ENCODE measurements at regions not wholly inside any gene's neighbourhood (a gene's known extent, or its start where the extent isn't known, plus 50 kb on each side); places are given as distances from the start of the nearest gene placed in this dataset.
"Not testable (repeated sequence)": the region's sequence is repeated elsewhere in the genome, so short reads cannot be mapped to it uniquely, and the experiment has no call there.

DNA sequence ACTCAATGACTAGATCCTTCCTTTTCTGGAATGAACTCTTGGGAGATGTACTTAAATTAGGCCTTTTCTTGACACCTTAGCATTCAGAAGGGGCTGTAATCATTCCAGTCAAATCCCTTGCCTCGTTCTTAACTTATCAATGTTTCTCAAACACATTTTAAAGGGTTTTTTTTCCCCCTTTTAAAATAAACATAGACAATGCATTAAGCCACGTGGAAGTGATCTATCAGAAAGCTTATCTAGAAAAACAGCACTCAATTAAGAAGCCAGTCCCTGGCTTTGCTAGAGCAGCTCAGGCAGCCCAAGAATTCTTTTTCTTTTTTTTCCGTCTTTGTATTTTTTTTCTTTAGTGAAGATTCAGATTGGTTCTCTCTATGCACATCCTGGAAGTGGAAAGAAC is 118.2 kb downstream of the PCDH7 start:
- DNase-seq = no peak

DNA sequence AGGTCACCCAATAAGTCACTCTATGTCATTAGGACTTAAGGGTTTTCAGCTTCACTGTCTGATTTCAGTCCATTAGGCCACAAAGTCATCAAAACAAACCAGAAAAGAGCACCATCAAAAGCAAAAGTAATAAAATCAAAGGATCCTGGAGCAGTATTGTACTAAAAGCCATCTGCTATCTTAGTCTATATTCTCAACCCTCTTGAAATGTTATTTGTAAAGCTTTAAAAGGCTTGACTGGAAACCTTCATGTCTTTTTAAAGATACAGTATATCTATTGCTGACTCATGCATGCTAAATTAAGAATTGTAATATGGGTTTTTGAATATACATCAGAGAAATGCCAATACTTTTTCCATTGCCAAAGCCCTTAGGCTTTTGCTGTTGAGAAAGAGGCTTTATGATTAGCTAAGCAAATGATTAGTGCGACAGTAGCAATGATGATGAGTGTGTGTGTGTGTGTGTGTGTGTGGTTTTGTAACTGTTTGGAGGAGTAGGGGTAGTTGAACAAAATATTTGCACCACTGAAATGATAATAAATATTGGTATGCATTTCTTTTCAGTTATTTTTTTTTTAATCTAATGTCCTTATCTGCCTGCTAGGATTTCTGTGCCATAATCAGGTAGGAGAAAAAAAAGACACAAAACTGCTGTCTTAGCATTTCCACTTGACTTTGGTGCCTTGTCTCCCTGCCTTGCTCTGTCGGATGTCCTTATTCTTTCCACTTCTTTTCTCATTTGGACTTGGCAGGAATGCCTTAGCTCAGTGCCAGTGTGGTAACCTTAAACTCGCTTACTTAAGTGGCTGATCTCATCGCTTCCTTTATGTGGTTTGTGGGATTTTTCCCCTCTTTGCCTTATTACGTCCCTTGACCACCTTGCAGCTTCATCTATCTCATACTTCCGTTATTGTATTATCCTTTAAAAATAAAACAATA is 119.7 kb downstream of the PCDH7 start:
- DNase-seq = no peak

DNA sequence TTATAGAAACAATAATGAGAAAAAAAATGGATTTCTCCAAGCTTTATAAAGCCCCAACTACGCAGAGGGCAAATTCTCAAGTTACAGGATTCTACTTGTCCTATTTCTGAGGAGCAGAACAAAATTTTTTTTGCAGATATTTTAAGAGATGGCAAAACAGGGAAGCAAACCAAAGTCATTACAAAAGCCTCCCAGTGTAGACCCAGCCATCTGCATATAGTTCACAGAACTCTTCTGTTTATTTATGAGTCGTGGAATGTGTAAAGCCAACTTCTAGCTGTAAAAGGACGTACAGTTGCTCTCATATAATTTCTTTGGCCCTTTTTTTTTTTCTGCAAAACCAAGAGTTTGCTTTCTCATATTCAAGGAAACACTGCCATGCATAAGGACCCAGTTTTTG is 120.4 kb downstream of the PCDH7 start:
- no peak for DNase-seq

DNA sequence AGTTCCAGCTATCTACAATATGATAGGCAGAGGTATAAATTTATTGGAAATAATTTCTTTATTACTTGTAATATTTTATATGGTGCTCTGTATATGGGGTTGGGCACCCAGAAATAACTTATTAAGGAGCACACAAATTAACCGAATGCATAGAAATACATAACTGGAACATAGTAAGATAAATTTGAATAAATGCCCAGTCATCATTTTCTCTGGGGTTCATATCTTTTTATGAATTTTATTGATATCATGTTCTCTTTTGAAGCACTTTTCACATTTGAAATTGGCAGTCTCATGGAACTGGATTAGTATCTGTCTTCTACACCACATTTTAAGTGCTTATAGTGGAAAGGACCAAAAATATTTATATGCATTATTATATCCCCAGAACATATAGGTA is 122.0 kb downstream of the PCDH7 start:
- no peak for DNase-seq

DNA sequence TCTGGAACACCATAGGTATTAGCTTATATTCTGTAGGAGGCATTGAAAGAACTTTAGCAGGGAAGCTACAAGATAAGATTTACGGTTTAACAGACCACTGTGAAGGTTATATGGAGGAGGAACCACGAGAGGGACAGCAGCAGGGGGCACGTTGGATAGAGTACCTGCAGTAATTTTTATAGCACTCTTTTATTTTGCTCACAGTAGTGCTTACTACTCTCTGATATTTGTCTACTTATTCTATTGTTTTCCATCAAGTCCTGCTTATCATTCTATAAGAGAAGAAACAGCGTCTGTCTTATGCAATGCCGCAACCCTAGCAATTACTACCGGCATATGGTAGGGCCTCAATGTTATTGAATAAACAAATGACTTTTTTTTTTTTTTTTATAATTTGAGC is 122.5 kb downstream of the PCDH7 start:
- DNase-seq = no peak

DNA sequence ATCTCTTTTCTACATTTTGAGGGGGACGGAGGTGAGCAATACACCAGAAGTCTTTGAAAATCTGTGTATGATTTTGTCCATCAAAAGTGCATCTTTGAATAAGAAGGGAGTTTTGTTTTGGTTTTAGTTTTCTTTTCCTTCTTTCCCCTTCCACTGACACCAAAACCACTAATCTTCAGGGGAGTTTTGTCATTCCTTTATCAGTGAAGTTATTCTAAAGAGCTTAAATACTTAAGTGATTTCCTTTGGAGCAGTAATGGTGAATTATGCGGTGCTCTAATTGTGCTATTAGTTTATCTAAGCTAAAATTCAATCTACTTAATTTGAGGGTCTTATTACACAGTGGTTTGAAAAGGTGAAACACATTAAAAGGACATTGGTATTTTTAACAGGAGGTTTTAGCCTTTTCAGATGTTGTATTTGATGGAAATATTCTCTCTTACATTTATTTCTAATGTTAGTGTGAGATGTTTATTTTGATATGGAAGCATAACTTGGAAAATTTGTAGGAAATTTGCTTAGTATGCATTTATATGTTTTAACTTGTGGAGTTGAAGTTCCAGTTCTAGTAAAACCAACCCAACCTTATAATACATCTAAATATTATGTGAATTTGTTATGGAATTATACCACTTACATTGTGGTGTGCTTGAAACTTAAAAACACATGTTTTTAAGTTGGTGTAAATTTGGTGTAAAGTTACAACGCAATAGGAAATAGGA is 124.9 kb downstream of the PCDH7 start:
- no peak for DNase-seq

DNA sequence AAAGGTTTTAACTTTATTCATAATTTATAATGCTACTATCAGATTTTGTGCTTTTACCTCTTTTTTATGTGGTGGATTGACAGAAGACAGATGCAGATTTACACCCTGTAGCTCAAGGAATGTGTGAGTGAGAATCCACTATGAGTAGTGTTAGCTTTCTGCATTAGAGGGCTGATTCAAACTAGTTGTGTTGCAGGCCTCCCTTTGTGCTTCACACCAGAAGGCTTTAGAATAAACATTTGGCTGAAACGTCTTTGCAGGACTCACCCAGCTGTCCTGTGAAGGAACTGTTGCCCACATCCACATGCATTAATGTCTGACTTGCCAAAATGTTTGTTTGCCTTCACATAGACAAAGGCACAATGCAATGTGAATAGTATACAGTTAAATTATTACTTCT is 127.0 kb downstream of the PCDH7 start:
- no peak for DNase-seq

DNA sequence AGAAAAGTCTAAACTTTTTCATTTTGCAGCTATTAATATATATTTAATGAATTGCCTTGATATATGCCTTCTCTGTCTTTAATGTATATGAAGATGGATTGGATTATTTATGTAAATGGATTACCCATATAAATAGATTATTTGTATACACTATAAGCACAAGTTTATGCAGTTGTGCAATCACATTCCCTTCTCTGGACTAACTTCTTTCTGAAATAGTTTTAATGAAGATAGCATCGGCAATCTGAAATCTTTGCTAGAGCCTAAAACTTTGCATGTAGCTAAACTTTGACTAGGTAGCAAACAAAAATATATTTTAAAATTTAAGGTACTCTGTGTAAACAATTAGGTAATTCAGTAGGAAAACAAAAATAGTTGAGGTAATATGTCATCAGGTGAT is 127.8 kb downstream of the PCDH7 start:
- no peak for DNase-seq

DNA sequence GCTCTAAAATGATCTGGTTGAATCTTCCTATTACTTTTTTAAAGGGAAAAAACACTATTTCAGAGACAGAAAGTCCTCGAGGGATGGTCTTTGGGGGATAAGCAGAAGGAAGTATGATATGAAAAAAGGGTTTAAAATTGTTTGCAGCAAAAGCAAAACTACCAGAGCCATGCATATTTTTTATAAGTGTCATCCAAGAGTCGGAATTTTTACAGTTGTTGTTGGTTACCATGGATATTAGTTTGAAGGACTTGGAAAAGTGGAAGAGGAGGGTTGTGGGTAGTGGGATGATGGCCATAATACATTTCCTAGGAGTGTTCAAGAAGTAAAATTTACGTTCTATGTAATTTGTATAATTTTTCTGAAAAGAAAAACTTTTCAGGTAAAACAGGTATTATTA is 134.4 kb downstream of the PCDH7 start:
- no peak for DNase-seq

DNA sequence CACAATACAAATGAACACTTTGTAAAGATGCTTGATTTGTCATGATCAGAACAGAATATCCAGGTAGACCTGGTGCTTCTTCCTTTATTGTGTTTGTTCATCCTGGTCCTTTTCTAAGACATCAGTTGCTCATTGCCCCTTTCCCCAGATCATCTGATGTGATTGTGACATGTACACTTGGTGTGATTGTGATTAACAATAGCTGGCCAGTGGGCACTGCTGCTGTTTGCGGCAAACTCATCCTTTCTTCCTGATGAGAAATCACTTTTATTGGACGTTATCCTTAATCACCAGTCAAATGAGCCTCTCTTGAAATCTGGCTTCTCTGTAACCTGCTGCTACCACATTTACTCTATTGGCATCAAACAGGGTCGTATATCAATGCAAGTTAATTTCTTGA is 135.1 kb downstream of the PCDH7 start:
- DNase-seq = no peak

DNA sequence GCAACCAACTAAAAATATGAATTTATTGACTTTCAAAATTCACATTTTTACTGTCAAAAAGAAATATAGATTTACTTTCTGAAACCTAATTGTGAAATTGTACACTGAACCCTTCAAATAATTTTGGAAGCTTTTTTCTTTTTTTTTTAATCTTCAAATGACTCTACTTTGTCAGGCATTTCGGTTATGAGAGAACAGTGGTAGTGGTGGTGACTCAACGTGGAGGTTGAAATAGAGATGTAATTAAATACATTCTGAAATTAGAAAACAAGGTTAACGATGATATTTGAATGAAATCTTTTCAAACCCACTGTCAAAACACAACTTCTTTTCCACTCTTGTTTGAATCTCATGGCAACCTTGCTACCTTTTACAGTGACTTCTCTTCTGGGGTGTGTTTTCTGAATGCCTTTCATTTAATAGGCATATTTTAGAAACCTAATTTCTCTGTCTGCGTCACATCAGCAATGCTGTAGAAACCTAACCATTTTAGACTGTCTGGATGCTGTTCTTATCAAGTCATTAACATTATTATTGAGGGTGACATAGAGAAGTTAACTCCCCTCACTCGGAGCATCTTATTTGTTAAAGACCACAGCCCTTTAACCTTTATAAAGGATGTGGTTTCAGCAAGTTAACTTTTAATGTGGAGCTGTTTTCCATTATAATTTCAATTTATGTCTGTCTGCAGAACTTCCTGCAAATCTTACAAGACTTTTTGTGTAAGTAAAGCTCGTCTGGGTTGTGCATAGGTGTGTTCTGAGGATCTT is 136.8 kb downstream of the PCDH7 start:
- no peak for DNase-seq

DNA sequence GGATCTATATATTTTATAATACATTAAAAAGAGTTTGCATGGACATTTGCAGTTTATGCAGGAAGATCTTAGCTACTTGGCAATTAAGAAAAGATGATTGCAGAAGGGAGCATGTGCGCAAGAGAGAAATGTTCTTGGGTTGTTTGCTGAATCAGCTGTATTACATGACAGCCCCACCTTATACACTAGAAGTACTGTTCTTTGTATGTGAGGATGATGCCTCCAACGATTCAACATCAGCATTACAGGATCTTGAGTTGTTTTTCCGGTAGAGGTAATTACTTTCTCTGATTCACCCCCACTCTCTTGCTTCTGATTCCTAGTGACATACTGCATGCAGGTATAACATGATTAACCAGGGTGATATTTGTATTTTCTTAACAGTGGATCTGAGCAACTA is 140.8 kb downstream of the PCDH7 start:
- DNase-seq = no peak

DNA sequence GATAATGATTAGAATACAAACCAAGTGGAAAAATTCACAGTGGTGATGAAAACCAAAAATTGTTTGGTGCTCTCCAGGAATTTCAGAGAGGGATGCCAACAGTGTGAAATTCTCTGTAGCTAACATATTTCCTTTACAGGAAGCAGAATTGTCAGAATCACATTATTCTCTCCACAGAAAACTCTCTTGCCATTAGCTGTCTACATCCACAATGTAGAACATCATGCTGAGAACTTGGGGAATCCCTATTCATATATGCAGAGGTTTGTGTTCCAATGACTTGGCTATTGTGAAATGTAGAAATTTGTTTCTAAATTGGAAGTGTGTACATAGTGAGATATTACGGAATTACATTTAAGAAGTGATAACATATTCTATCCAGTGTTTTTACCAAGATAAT is 142.0 kb downstream of the PCDH7 start:
- no peak for DNase-seq

DNA sequence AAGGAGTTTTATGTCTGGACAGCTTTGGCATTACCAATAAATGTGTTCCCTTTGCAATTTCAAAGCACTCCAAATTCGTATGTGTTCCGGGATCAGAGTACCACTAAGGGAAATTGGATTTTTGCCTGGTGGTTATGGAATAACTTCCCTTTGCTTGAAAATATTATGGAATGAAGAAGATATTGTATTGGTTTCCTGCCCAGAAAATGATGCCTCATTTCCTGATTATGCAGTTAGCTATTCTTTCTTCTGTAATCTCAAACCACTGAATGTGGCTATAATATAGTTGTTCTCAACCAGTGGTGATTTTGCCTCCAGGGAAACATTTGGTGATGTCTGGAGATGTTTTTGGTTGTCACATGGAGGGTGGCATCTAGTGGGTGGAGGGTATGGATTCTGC is 142.9 kb downstream of the PCDH7 start:
- no peak for DNase-seq

DNA sequence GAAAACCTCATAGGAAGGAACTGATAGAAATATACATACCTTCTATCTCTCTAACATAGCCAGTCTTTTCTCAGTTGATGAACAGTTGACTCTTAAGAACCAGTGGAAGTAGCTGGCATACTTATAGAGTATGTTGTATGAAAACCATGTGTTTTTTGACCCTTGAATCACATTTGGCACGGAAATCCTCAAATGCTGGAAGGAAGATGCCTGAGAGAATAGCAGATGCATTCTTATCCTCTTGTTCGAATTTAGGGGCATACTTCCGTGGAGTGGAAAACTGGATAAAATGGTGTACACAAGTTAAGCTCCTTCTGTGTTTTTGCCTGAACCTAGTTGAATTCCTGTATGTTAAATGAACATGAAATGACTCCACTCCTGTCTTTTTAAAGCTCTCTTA is 145.5 kb downstream of the PCDH7 start:
- DNase-seq = no peak

DNA sequence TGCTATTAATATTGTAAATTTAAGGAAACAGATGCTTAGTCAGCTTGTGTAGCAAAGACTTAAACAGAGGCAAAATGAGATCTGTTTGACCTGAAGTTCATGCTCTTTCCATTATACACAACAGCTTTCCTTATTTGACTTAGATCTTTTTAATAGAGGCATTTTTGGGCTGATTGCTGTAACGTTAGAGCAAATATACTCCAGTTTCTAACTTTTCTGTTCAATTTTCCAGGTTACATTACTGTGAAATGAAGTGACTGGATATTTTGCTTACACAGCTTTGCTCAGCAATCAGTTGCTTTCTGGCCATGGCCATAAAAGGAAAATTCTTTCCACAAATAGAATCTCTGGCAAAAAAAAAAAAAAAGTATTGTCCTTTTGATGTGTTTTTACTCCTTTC is 146.2 kb downstream of the PCDH7 start:
- DNase-seq = no peak

DNA sequence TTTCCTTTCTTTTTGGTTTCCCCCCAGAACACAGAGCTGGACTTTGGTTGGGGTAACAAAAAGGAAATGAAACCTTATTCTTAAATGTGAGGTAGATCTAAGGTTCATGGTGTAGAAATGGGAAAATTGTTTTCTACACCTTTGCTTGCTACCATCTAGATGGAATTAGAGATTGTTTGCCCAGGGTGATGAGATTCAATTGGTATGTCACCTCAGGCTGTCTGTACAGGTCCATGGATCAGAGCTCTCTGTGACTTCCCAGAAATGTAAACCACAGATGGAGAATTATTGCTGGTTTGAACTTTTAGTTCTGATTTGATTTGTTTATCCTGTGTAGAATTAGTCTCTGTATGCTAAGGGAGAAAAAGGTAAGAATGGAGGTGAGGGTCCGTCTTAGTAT is 146.7 kb downstream of the PCDH7 start:
- DNase-seq = no peak

DNA sequence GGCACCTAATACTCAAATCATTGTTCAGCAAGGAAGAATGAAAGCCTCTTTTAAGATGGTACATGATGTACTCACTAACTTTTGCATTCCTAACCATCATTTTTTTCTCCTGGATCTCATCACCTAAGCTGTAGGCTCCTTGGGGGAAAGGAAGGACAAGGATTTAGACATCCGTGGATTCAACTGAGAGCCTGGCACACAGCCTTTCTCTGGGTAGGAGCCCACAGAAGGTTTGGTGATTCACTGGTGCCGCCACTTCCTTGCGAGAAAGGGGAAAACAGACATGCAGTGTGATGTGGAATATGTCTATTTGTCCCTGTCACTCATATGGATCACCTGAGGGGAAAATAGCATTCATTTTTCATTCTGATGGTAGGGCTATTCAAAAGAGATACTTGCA is 147.3 kb downstream of the PCDH7 start:
- DNase-seq = no peak

DNA sequence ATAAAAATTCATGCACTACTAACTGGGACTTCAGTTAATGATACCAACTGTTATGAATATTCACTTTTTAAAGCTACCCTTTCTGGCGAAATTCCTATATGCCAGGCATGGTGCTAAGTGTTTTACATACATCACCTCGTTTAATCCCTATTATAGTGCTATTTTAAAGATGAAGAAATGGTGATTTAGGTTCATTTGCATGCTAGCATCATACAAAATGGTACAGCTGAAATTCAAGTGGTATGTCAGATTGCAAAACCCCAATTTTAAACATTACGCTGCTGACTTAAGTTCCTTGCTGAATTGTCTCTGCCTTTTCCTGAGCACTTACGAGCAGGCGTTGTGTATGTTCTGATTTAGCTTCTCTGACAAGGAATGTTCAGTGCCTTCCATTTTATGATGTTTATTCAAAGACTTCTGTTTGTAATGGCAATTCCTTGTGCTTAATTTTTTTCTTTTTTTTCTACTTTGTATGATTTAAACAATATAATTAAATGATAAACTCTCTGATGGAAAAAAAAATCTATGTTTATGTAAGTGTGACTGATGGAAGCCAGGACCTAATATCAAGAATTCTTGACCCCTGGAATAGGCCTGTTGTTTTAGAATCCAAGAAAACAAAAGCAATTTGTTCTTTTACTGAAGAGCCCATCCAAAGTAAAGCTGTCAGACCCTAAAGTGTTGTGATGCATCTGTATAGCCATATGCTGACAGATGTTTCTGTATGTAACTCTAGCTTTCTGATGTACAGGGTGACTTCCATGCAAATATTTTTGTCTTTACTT is 148.1 kb downstream of the PCDH7 start:
- DNase-seq = no peak

DNA sequence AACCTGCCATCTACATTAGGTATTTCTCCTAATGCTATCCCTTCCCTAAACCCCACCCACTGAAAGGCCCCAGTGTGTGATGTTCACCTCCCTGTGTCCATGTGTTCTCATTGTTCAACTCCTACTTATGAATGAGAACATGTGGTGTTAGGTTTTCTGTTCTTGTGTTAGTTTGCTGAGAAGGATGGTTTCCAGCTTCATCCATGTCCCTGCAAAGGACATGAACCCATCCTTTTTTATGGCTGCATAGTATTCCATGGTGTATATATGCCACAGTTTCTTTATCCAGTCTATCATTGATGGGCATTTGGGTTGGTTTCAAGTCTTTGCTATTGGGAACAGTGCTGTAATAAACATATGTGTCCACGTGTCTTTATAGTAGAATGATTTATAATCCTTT is 149.2 kb downstream of the PCDH7 start:
- not testable (repeated sequence) for DNase-seq

DNA sequence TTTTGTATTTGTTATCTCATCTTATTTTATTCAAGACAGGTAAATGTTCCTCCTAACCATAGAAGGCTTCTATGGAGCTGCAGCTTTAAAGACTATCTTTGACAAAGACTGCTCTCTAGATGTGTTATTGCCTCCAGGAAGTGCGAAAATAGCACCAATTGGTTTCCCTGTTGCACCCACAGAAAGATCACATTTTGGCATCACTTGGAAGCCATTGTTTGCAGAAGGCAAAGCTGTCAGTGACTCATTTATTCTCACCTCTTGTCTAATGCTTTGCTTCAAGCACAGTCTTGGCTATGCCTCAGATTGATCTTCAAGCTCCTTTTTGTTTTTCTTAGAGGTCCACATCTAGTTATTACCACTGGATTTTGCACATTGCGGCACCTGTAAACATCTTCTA is 150.3 kb downstream of the PCDH7 start:
- DNase-seq = no peak

DNA sequence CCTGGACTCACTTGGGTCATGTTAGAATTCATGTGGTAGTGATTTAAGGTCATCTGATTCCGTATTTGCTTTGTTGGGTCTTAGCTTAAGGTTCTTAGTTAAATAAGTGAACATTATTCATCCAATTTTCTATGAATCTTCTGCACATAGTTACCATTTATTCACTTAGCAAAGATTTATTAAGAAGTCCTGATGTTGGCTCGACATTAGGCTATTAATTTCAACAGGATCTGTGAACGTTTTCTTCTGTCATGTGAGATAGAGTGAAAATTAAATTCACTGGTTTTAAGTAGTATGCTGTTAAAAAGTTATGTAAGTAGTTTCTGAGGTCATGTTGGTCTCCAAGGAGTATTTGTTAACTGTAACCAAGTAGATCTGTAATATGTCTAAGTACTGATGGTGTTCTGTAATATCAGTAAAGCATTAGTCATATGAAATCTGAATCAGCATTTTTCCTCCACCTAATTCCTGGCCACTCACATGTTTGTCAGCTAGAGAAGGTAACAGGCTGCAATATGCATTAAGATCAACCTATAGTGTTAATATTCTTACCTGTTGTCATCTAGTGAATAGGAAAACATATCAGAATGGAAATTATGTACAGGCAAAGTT is 155.6 kb downstream of the PCDH7 start:
- DNase-seq = no peak
